Eye (tissue), 1 donor: ENCODE measurements at regions not wholly inside any gene's neighbourhood (a gene's known extent, or its start where the extent isn't known, plus 50 kb on each side); places are given as distances from the start of the nearest gene placed in this dataset.
A peak's percentile ranks its signal among the peaks of the same experiment; 100 is the strongest.
"Not testable (repeated sequence)": the region's sequence is repeated elsewhere in the genome, so short reads cannot be mapped to it uniquely, and the experiment has no call there.

Experiments used
- DNase-seq: peaks from one replicate; pipeline ENCODE4 v3.0.0-alpha.2; 2015

- no peak for DNase-seq
Measured at GRCh38 chr13:75993241-75993640, 357.1 kb downstream of the LMO7 start.

- DNase-seq = no peak
Measured at GRCh38 chr13:75986818-75987217, 350.7 kb downstream of the LMO7 start.

- DNase-seq = no peak
Measured at GRCh38 chr13:75985132-75985531, 349.0 kb downstream of the LMO7 start.

- DNase-seq = no peak
Measured at GRCh38 chr13:75978818-75979217, 342.7 kb downstream of the LMO7 start.

- DNase-seq = no peak
Measured at GRCh38 chr13:75968103-75968838, 332.1 kb downstream of the LMO7 start.

GRCh38 chr13:75963302-75963701 lies 327.2 kb downstream of the LMO7 start:
- DNase-seq = no peak

- no peak for DNase-seq
Measured at GRCh38 chr13:75961911-75962310, 325.8 kb downstream of the LMO7 start.

- DNase-seq = no peak
Measured at GRCh38 chr13:75960538-75960994, 324.4 kb downstream of the LMO7 start.

GRCh38 chr13:75959861-75960481 lies 323.8 kb downstream of the LMO7 start:
- no peak for DNase-seq

GRCh38 chr13:75953589-75953988 lies 317.5 kb downstream of the LMO7 start:
- not testable (repeated sequence) for DNase-seq

- no peak for DNase-seq
Measured at GRCh38 chr13:75947448-75947847, 311.3 kb downstream of the LMO7 start.

GRCh38 chr13:75946536-75947284 lies 310.6 kb downstream of the LMO7 start:
- DNase-seq = peak; percentile 25

GRCh38 chr13:75945841-75946482 lies 309.8 kb downstream of the LMO7 start:
- DNase-seq = no peak

GRCh38 chr13:75938811-75939560 lies 302.9 kb downstream of the LMO7 start:
- no peak for DNase-seq

- no peak for DNase-seq
Measured at GRCh38 chr13:75936791-75937190, 300.7 kb downstream of the LMO7 start.

- DNase-seq = no peak
Measured at GRCh38 chr13:75935805-75936204, 299.7 kb downstream of the LMO7 start.

GRCh38 chr13:75934889-75935288 lies 298.8 kb downstream of the LMO7 start:
- DNase-seq = no peak

GRCh38 chr13:75932636-75933035 lies 296.5 kb downstream of the LMO7 start:
- no peak for DNase-seq

- no peak for DNase-seq
Measured at GRCh38 chr13:75931116-75931515, 295.0 kb downstream of the LMO7 start.

GRCh38 chr13:75929076-75929475 lies 292.9 kb downstream of the LMO7 start:
- no peak for DNase-seq

GRCh38 chr13:75927183-75927669 lies 291.1 kb downstream of the LMO7 start:
- no peak for DNase-seq

GRCh38 chr13:75920536-75920935 lies 284.4 kb downstream of the LMO7 start:
- no peak for DNase-seq
